ENCODE measurements at regions not wholly inside any gene's neighbourhood (a gene's known extent, or its start where the extent isn't known, plus 50 kb on each side); places are given as distances from the start of the nearest gene placed in this dataset.

DNA sequence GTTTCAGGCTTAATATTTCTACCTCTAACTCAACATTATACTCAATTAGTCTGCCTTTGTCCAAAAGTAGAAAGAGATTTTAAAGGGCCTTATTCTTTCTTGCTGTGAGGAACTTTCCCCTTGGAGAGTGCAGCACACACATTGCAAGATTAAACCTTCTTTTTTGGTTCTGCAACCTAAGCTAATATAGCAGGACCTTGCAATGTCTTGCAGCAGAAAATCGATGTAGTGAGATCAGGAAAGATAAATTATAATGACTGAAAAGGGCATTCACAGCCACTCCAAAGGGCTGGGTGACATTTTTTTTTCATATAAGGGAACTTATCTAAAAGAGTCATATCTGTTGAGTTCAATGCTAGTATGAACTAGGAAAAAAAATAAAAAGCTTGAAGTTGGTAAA, 422.7 kb upstream of the ADAMTS16 start:
- TF ChIP-seq CTCF (IDR thresholded peaks at IDR 0.05) (no peak), POLR2A (IDR thresholded peaks at IDR 0.05) (no peak)
